GM23338 (cell line): ENCODE measurements at regions not wholly inside any gene's neighbourhood (a gene's known extent, or its start where the extent isn't known, plus 50 kb on each side); places are given as distances from the start of the nearest gene placed in this dataset.

Experiments used
- ATAC-seq: fragments of 200-7000 bp; cut with Tn5 transposase; 3 replicates; pipeline ENCODE4 v1.9.1; 2020
- DNase-seq: peaks from one replicate; pipeline ENCODE4 v3.0.0-alpha.2; 2015; ENCODE audit warnings: low spot score
- H2AFZ ChIP-seq: fragments of 200-600 bp; sonication (generic); 2 replicates; pipeline ENCODE4 v1.8.0; 2016; ENCODE audit warnings: antibody characterized with exemption, mild to moderate bottlenecking, moderate library complexity
- H3F3A ChIP-seq: fragments of 200-600 bp; sonication (generic); replicated peaks from 2 replicates; pipeline ENCODE4 v1.8.0; 2017; ENCODE audit warnings: antibody characterized with exemption, mixed run types, low read depth
- H3K27ac ChIP-seq: fragments of 200-600 bp; sonication (generic); 2 replicates; pipeline ENCODE4 v1.6.1; 2016; ENCODE audit warnings: low read depth
- H3K27me3 ChIP-seq: fragments of 200-600 bp; sonication (generic); 2 replicates; pipeline ENCODE4 v1.8.0; 2016; ENCODE audit warnings: mild to moderate bottlenecking, mixed run types, moderate library complexity; ENCODE audit not compliant: insufficient read depth
- H3K36me3 ChIP-seq: fragments of 200-600 bp; sonication (generic); 2 replicates; pipeline ENCODE4 v1.8.0; 2016; ENCODE audit warnings: mild to moderate bottlenecking; ENCODE audit not compliant: insufficient read depth
- H3K4me1 ChIP-seq: fragments of 200-600 bp; sonication (generic); 2 replicates; pipeline ENCODE4 v1.8.0; 2016; ENCODE audit warnings: mild to moderate bottlenecking, moderate library complexity; ENCODE audit not compliant: insufficient read depth
- H3K4me2 ChIP-seq: fragments of 200-600 bp; sonication (generic); 2 replicates; pipeline ENCODE4 v1.7.1; 2017; ENCODE audit warnings: mixed run types
- H3K4me3 ChIP-seq: fragments of 200-600 bp; sonication (generic); 2 replicates; pipeline ENCODE4 v1.6.1; 2016; ENCODE audit warnings: mixed run types
- H3K79me2 ChIP-seq: fragments of 200-600 bp; sonication (generic); replicated peaks from 2 replicates; pipeline ENCODE4 v1.8.0; 2017; ENCODE audit warnings: mild to moderate bottlenecking; ENCODE audit not compliant: insufficient read depth
- H3K9me2 ChIP-seq: fragments of 200-600 bp; sonication (generic); 2 replicates; pipeline ENCODE4 v1.8.0; 2017; ENCODE audit not compliant: insufficient read depth
- H4K20me1 ChIP-seq: fragments of 200-600 bp; sonication (generic); replicated peaks from 2 replicates; pipeline ENCODE4 v1.8.0; 2017; ENCODE audit warnings: mild to moderate bottlenecking; ENCODE audit not compliant: insufficient read depth
- H3K27ac Mint-ChIP-seq: 2 replicates; pipeline ENCODE4 v1.8.0; 2020; ENCODE audit warnings: inconsistent platforms, mild to moderate bottlenecking, moderate library complexity, mixed read lengths
- H3K27me3 Mint-ChIP-seq: 3 replicates; pipeline ENCODE4 v1.8.0; 2022; ENCODE audit warnings: low read depth, mild to moderate bottlenecking, moderate library complexity, mixed read lengths, inconsistent platforms; ENCODE audit not compliant: insufficient read depth, poor library complexity
- H3K36me3 Mint-ChIP-seq: 3 replicates; pipeline ENCODE4 v1.8.0; 2021; ENCODE audit warnings: low read depth, mild to moderate bottlenecking, inconsistent platforms, moderate library complexity, mixed read lengths
- H3K4me1 Mint-ChIP-seq: 3 replicates; pipeline ENCODE4 v1.8.0; 2020; ENCODE audit warnings: mild to moderate bottlenecking, inconsistent platforms, mixed read lengths
- H3K4me3 Mint-ChIP-seq: 3 replicates; pipeline ENCODE4 v1.8.0; 2021; ENCODE audit warnings: moderate library complexity, mild to moderate bottlenecking, inconsistent platforms, mixed read lengths
- H3K9me3 Mint-ChIP-seq: 3 replicates; pipeline ENCODE4 v1.8.0; 2020; ENCODE audit warnings: moderate library complexity, mild to moderate bottlenecking, inconsistent platforms, mixed read lengths
- ETS1 ChIP-seq: IDR thresholded peaks from 2 replicates; pipeline ENCODE4 v1.6.1; 2016; ENCODE audit warnings: antibody characterized with exemption
- EZH2 ChIP-seq: fragments of 200-600 bp; sonication (generic); IDR thresholded peaks from one replicate; pipeline ENCODE4 v1.8.0; 2017; ENCODE audit warnings: antibody characterized with exemption, mild to moderate bottlenecking, low read depth; ENCODE audit not compliant: unreplicated experiment
- EZH2phosphoT487 ChIP-seq: fragments of 200-600 bp; sonication (generic); IDR thresholded peaks from one replicate; pipeline ENCODE4 v1.8.1; 2018; ENCODE audit warnings: antibody characterized with exemption; ENCODE audit not compliant: unreplicated experiment
- JUNB ChIP-seq: IDR thresholded peaks from one replicate; pipeline ENCODE4 v1.6.1; 2016; ENCODE audit warnings: antibody characterized with exemption; ENCODE audit not compliant: unreplicated experiment
- STAT1 ChIP-seq: IDR thresholded peaks from one replicate; pipeline ENCODE4 v1.6.1; 2016; ENCODE audit warnings: antibody characterized with exemption; ENCODE audit not compliant: unreplicated experiment
- ZNF114 ChIP-seq: fragments of 250-450 bp; sonication (Bioruptor Pico); IDR thresholded peaks from 2 replicates; pipeline ENCODE4 v1.5.0; 2020; ENCODE audit warnings: mild to moderate bottlenecking, moderate library complexity
- ZNF462 ChIP-seq: fragments of 250-450 bp; sonication (Bioruptor Pico); IDR thresholded peaks from 2 replicates; pipeline ENCODE4 v1.5.0; 2020; ENCODE audit warnings: mild to moderate bottlenecking, moderate library complexity

DNA sequence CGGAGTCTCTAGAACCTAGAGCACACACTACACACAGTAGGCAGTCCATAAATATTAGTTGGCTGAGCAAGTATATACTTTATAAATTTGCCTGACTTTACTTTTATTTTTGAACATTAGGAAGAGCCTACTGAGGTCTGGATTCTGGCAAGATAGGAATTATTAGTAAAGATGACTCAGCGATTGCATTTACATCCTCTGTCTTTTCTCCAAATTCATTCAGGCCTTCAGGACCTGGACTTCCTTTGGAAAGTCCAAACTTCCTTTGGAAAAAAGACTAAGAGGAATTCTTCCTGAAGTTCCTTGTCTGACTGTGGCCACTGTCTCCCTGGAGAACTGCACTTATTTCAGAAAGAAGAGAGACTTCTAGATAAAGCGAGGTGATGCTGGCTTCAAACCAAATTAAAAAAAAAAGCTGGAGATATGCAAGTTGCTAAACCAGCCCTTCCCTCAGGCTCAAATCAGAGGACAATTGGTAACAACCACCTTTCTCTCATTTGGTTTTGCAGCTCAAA is 251.3 kb downstream of the GAS1 start (continued):
- no peak for TF ChIP-seq ZNF462 (CRISPR knock-in tag)
- no peak for TF ChIP-seq EZH2phosphoT487
- TF ChIP-seq ETS1 = no peak
- no peak for TF ChIP-seq ZNF114 (CRISPR knock-in tag)
- TF ChIP-seq STAT1 = no peak

DNA sequence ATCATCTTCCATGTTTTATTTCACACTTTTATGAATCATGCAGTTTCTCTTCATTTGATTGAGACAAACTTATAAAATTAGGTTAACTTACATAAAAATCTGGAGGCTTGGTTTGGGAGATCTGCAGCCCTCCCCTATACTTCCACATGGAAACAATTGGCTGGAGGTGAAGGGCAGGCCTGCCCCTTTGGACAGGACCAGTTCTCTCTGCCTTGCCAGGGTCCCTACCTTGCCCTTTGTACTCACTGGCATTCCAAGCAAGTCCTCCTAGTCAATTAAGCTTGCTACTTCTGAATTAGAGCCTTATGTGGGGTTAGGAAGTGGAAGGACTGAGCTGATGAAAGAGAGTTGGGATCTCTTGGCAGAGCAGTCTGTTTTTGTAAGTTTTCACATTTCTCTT is 257.3 kb downstream of the GAS1 start:
- Histone ChIP-seq H3K79me2 (no peaks in the 10 kb centered on the region), H3K27me3 (no peaks in the 10 kb centered on the region), H3K36me3 (no peaks in the 10 kb centered on the region), H3K4me2 (no peak overlapping the region), H3K4me1 (peaks cover 4% of the 10 kb centered on the region; the same call in 1 of the 2 replicates), H3K27ac (no peak overlapping the region), H2AFZ (no peak overlapping the region), H3K9me2 (no peaks in the 10 kb centered on the region), H3K4me3 (no peak overlapping the region), H3F3A (no peaks in the 10 kb centered on the region), H4K20me1 (no peaks in the 10 kb centered on the region)
- Mint-ChIP-seq H3K4me3 (no peak overlapping the region), H3K36me3 (no peaks in the 10 kb centered on the region), H3K9me3 (no peaks in the 10 kb centered on the region; the same call in 2 of the 3 replicates), H3K27me3 (no peaks in the 10 kb centered on the region), H3K4me1 (peaks cover 10% of the 10 kb centered on the region), H3K27ac (no peak overlapping the region)
- ATAC-seq (peak; percentile 52), DNase-seq (peak; percentile 17)
- no peak for TF ChIP-seq JUNB
- no peak for TF ChIP-seq EZH2phosphoT487
- TF ChIP-seq EZH2 = no peak
- TF ChIP-seq ZNF462 (CRISPR knock-in tag) = no peak
